HEK293 (cell line): ENCODE measurements at regions not wholly inside any gene's neighbourhood (a gene's known extent, or its start where the extent isn't known, plus 50 kb on each side); places are given as distances from the start of the nearest gene placed in this dataset.

Experiments
- CTCF ChIA-PET: fragments of 350-600 bp; formaldehyde crosslinking; extraction: SDS; loops from one replicate; lab custom pipeline; 2021; ENCODE audit warnings: antibody characterized with exemption; lab: Yijun Ruan, JAX
- POLR2A ChIA-PET: fragments of 300-600 bp; formaldehyde crosslinking; extraction: SDS; loops from one replicate; lab custom pipeline; 2020; ENCODE audit warnings: antibody characterized with exemption, inconsistent platforms; lab: Yijun Ruan, JAX
- H3K27ac ChIP-seq: fragments of 200-500 bp; sonication (Bioruptor generic); 2 replicates; pipeline ENCODE4 v1.5.1; 2014; ENCODE audit warnings: low read depth, low read length, control low read depth, inconsistent platforms; ENCODE audit errors: extremely low read depth
- H3K36me3 ChIP-seq, 2 experiments: fragments of 200-500 bp in 1 of 2; sonication (Bioruptor generic) in 1 of 2; 1 replicate in 1 of 2; 2 replicates in 1 of 2; pipeline ENCODE4 v1.5.1; 2014 to 2017; ENCODE audit warnings: inconsistent platforms in 2 of 2, low read length in 2 of 2; ENCODE audit not compliant: control insufficient read depth in 2 of 2, insufficient read depth in 1 of 2
- H3K4me1 ChIP-seq: fragments of 200-500 bp; sonication (Bioruptor generic); 2 replicates; pipeline ENCODE4 v1.5.1; 2014; ENCODE audit warnings: mild to moderate bottlenecking, low read length, inconsistent platforms; ENCODE audit not compliant: control insufficient read depth, insufficient read depth
- H3K4me3 ChIP-seq: 2 replicates; pipeline ENCODE4 v1.5.1; 2011; ENCODE audit warnings: low read depth, mild to moderate bottlenecking, control low read depth, low read length, moderate library complexity
- H3K9me3 ChIP-seq: fragments of 200-500 bp; sonication (Bioruptor generic); 2 replicates; pipeline ENCODE4 v1.5.1; 2014; ENCODE audit warnings: low read depth, low read length, inconsistent platforms; ENCODE audit not compliant: control insufficient read depth, insufficient read depth
- ATF2 ChIP-seq: fragments of 450-650 bp; formaldehyde crosslinking; IDR thresholded peaks from 2 replicates; pipeline ENCODE4 v1.5.1; 2016; ENCODE audit warnings: missing biosample characterization, missing genetic modification characterization, low read depth
- CTCF ChIP-seq: fragments of 450-650 bp; formaldehyde crosslinking; IDR thresholded peaks from 2 replicates; pipeline ENCODE4 v1.5.1; 2016; ENCODE audit warnings: missing biosample characterization, missing genetic modification characterization
- MZF1 ChIP-seq: fragments of 450-650 bp; formaldehyde crosslinking; IDR thresholded peaks from 2 replicates; pipeline ENCODE4 v1.5.1; 2017; ENCODE audit warnings: missing biosample characterization, missing genetic modification characterization, borderline replicate concordance
- PBX3 ChIP-seq: sonication (generic); formaldehyde crosslinking; IDR thresholded peaks from 2 replicates; pipeline ENCODE4 v1.8.1; 2022; ENCODE audit warnings: mild to moderate bottlenecking, moderate library complexity, missing genetic modification reagents
- SP7 ChIP-seq: fragments of 450-650 bp; formaldehyde crosslinking; IDR thresholded peaks from 2 replicates; pipeline ENCODE4 v1.5.1; 2016; ENCODE audit warnings: missing biosample characterization, missing genetic modification characterization
- TRIM28 ChIP-seq: IDR thresholded peaks from 2 replicates; pipeline ENCODE4 v1.6.1; 2011; ENCODE audit warnings: low read length, control low read depth, borderline replicate concordance
- ZBTB1 ChIP-seq: fragments of 450-650 bp; formaldehyde crosslinking; IDR thresholded peaks from 2 replicates; pipeline ENCODE4 v1.5.1; 2016; ENCODE audit warnings: missing biosample characterization, missing genetic modification characterization
- ZBTB8A ChIP-seq: fragments of 450-650 bp; formaldehyde crosslinking; IDR thresholded peaks from 2 replicates; pipeline ENCODE4 v1.5.1; 2016; ENCODE audit warnings: missing biosample characterization, missing genetic modification characterization
- ZFP69B ChIP-seq: fragments of 450-650 bp; formaldehyde crosslinking; IDR thresholded peaks from 2 replicates; pipeline ENCODE4 v1.5.1; 2016; ENCODE audit warnings: missing biosample characterization, missing genetic modification characterization
- ZNF112 ChIP-seq: fragments of 450-650 bp; formaldehyde crosslinking; IDR thresholded peaks from 2 replicates; pipeline ENCODE4 v1.5.0; 2017; ENCODE audit warnings: missing biosample characterization, missing genetic modification characterization
- ZNF133 ChIP-seq: fragments of 450-650 bp; formaldehyde crosslinking; IDR thresholded peaks from 2 replicates; pipeline ENCODE4 v1.5.1; 2016; ENCODE audit warnings: missing biosample characterization, missing genetic modification characterization
- ZNF140 ChIP-seq: fragments of 450-650 bp; formaldehyde crosslinking; IDR thresholded peaks from 2 replicates; pipeline ENCODE4 v1.5.1; 2016; ENCODE audit warnings: missing biosample characterization, missing genetic modification characterization
- ZNF146 ChIP-seq: fragments of 450-650 bp; formaldehyde crosslinking; IDR thresholded peaks from 2 replicates; pipeline ENCODE4 v1.5.1; 2016; ENCODE audit warnings: missing biosample characterization, missing genetic modification characterization
- ZNF16 ChIP-seq: fragments of 450-650 bp; formaldehyde crosslinking; IDR thresholded peaks from 2 replicates; pipeline ENCODE4 v1.5.1; 2016; ENCODE audit warnings: low read depth, missing biosample characterization, missing genetic modification characterization
- ZNF169 ChIP-seq: fragments of 450-650 bp; formaldehyde crosslinking; IDR thresholded peaks from 2 replicates; pipeline ENCODE4 v1.5.1; 2016; ENCODE audit warnings: missing biosample characterization, missing genetic modification characterization
- ZNF214 ChIP-seq: fragments of 450-650 bp; formaldehyde crosslinking; IDR thresholded peaks from 2 replicates; pipeline ENCODE4 v1.5.1; 2017; ENCODE audit warnings: missing biosample characterization, mild to moderate bottlenecking, missing genetic modification characterization, borderline replicate concordance
- ZNF266 ChIP-seq: fragments of 450-650 bp; formaldehyde crosslinking; IDR thresholded peaks from 2 replicates; pipeline ENCODE4 v1.5.1; 2016; ENCODE audit warnings: missing biosample characterization, missing genetic modification characterization, low read depth
- ZNF324 ChIP-seq: fragments of 450-650 bp; formaldehyde crosslinking; IDR thresholded peaks from 2 replicates; pipeline ENCODE4 v1.5.1; 2016; ENCODE audit warnings: missing biosample characterization, missing genetic modification characterization
- ZNF350 ChIP-seq: fragments of 450-650 bp; formaldehyde crosslinking; IDR thresholded peaks from 2 replicates; pipeline ENCODE4 v1.5.0; 2017; ENCODE audit warnings: missing biosample characterization, mild to moderate bottlenecking, missing genetic modification characterization
- ZNF391 ChIP-seq: fragments of 450-650 bp; formaldehyde crosslinking; IDR thresholded peaks from 2 replicates; pipeline ENCODE4 v1.5.1; 2016; ENCODE audit warnings: low read depth, missing biosample characterization, missing genetic modification characterization, borderline replicate concordance
- ZNF416 ChIP-seq: fragments of 450-650 bp; formaldehyde crosslinking; IDR thresholded peaks from 2 replicates; pipeline ENCODE4 v1.5.1; 2016; ENCODE audit warnings: missing biosample characterization, missing genetic modification characterization
- ZNF514 ChIP-seq: fragments of 450-650 bp; formaldehyde crosslinking; IDR thresholded peaks from 2 replicates; pipeline ENCODE4 v1.5.1; 2016; ENCODE audit warnings: missing biosample characterization, missing genetic modification characterization
- ZNF544 ChIP-seq: fragments of 450-650 bp; formaldehyde crosslinking; IDR thresholded peaks from 2 replicates; pipeline ENCODE4 v1.5.0; 2017; ENCODE audit warnings: missing biosample characterization, missing genetic modification characterization
- ZNF561 ChIP-seq: fragments of 450-650 bp; IDR thresholded peaks from 2 replicates; pipeline ENCODE4 v1.5.1; 2018; ENCODE audit warnings: missing biosample characterization, missing genetic modification characterization, borderline replicate concordance
- ZNF677 ChIP-seq: fragments of 450-650 bp; IDR thresholded peaks from 2 replicates; pipeline ENCODE4 v1.5.0; 2018; ENCODE audit warnings: missing biosample characterization, mild to moderate bottlenecking, missing genetic modification characterization, moderate library complexity
- ZNF701 ChIP-seq: fragments of 450-650 bp; formaldehyde crosslinking; IDR thresholded peaks from 2 replicates; pipeline ENCODE4 v1.5.1; 2016; ENCODE audit warnings: missing biosample characterization, missing genetic modification characterization
- ZNF777 ChIP-seq: fragments of 450-650 bp; formaldehyde crosslinking; IDR thresholded peaks from 2 replicates; pipeline ENCODE4 v1.5.1; 2017; ENCODE audit warnings: missing biosample characterization, missing genetic modification characterization, borderline replicate concordance
- ZNF792 ChIP-seq: fragments of 450-650 bp; formaldehyde crosslinking; IDR thresholded peaks from 2 replicates; pipeline ENCODE4 v1.5.1; 2016; ENCODE audit warnings: missing biosample characterization, missing genetic modification characterization
- ZSCAN18 ChIP-seq: fragments of 450-650 bp; formaldehyde crosslinking; IDR thresholded peaks from 2 replicates; pipeline ENCODE4 v1.5.1; 2016; ENCODE audit warnings: missing biosample characterization, missing genetic modification characterization
- ZXDB ChIP-seq: fragments of 450-650 bp; formaldehyde crosslinking; IDR thresholded peaks from 2 replicates; pipeline ENCODE4 v1.5.1; 2016; ENCODE audit warnings: missing biosample characterization, missing genetic modification characterization

GRCh38 chr14:45793081-45793480 lies 540.1 kb upstream of the MIS18BP1 start:
- TF ChIP-seq ZNF16 (tag by site-specific recombination): no peak
- TF ChIP-seq ZNF133 (tag by site-specific recombination): no peak
- ChIA-PET CTCF (no interaction called here), POLR2A (no interaction called here)
- H3K36me3 ChIP-seq: no peaks in the 10 kb centered on the region
- no peaks in the 10 kb centered on the region for H3K4me1 ChIP-seq
- H3K4me3 ChIP-seq: no peak overlapping the region
- H3K27ac ChIP-seq: no peak overlapping the region
- H3K9me3 ChIP-seq: no peaks in the 10 kb centered on the region

- POLR2A ChIA-PET: no interaction called here
- H3K4me3 ChIP-seq: no peak overlapping the region
Observed at GRCh38 chr14:45790293-45790692, 537.3 kb upstream of the MIS18BP1 start.

GRCh38 chr14:45787167-45787566 lies 534.2 kb upstream of the MIS18BP1 start:
- Histone ChIP-seq H3K4me3 (no peak overlapping the region), H3K36me3 (no peaks in the 10 kb centered on the region), H3K9me3 (no peaks in the 10 kb centered on the region), H3K27ac (no peak overlapping the region), H3K4me1 (no peaks in the 10 kb centered on the region)
- POLR2A ChIA-PET: no interaction called here
- CTCF ChIA-PET: no interaction called here
- TF ChIP-seq ZNF792 (tag by site-specific recombination) (no peak), CTCF (no peak), ZBTB1 (tag by site-specific recombination) (no peak), ZNF391 (tag by site-specific recombination) (no peak), SP7 (no peak), ZNF140 (no peak), PBX3 (CRISPR knock-in tag) (no peak), ZNF324 (tag by site-specific recombination) (no peak), ZNF146 (no peak), ZNF701 (tag by site-specific recombination) (no peak), ZNF677 (tag by site-specific recombination) (no peak), ZSCAN18 (no peak), ZNF561 (tag by site-specific recombination) (no peak), MZF1 (tag by site-specific recombination) (no peak), ATF2 (tag by site-specific recombination) (no peak), ZFP69B (tag by site-specific recombination) (no peak)

More at GRCh38 chr14:45790293-45790692, 537.3 kb upstream of the MIS18BP1 start:
- CTCF ChIA-PET: no interaction called here
- H3K27ac ChIP-seq: no peak overlapping the region
- no peaks in the 10 kb centered on the region for H3K36me3 ChIP-seq
- no peaks in the 10 kb centered on the region for H3K9me3 ChIP-seq
- no peaks in the 10 kb centered on the region for H3K4me1 ChIP-seq
- TF ChIP-seq ZNF214 (tag by site-specific recombination): no peak
- no peak for TF ChIP-seq ZNF416
- TF ChIP-seq ZNF140: no peak
- TF ChIP-seq ZNF544: no peak
- no peak for TF ChIP-seq ZNF112 (tag by site-specific recombination)
- TF ChIP-seq ZBTB8A (tag by site-specific recombination): no peak
- no peak for TF ChIP-seq ZNF777
- no peak for TF ChIP-seq ZNF514 (tag by site-specific recombination)
- no peak for TF ChIP-seq ZXDB
- TF ChIP-seq TRIM28: no peak
- no peak for TF ChIP-seq CTCF
- no peak for TF ChIP-seq ZNF350 (tag by site-specific recombination)
- no peak for TF ChIP-seq ZNF266 (tag by site-specific recombination)
- no peak for TF ChIP-seq ZNF169 (tag by site-specific recombination)
